ENCODE measurements at regions not wholly inside any gene's neighbourhood (a gene's known extent, or its start where the extent isn't known, plus 50 kb on each side); places are given as distances from the start of the nearest gene placed in this dataset.

DNA sequence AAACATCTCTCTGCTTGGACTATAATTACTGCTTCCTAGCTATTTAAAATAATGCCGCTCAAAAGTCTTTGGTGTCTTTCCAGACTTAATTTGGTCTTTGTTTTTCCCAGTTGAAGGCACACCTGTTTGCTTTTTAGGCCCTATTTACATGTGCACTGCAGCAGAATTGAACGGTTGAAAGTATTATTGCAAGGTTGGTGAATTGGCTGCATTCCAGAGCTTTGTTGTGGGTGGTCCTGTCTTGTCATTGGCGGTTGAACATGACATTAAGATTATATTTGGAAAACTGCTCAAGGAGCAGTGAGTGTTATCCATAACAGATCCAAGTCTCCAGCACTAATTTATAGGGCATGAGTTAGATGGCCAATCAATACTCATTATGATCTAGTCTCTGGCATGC, 656.3 kb downstream of the PTPRC start:
- DNase-seq, result no peak

- no peak for DNase-seq
Measured at GRCh38 chr1:199297174-199297573, 658.3 kb downstream of the PTPRC start.

DNA sequence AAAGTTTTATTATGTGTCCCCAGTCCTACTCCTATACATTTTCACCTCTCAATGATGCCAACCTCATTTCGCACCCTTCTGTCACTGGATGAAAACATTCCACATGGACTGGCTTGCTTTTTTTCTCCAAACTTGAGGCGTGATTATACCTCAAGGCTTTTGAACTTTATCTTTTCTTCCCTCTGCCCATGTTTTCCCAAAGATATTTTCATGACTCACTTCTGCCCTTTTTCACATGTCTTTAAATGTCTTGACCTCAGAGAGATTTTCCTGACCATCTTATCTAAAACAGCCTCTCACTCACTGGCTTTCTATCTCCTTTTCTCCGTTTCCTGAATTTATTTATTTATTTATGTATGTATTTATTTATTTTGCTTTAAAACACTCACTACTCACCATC, 659.0 kb downstream of the PTPRC start:
- no peak for DNase-seq

GRCh38 chr1:199298825-199299224, 660.0 kb downstream of the PTPRC start:
- no peak for DNase-seq

- DNase-seq, result no peak
Measured at GRCh38 chr1:199301472-199302217, 662.8 kb downstream of the PTPRC start.

DNA sequence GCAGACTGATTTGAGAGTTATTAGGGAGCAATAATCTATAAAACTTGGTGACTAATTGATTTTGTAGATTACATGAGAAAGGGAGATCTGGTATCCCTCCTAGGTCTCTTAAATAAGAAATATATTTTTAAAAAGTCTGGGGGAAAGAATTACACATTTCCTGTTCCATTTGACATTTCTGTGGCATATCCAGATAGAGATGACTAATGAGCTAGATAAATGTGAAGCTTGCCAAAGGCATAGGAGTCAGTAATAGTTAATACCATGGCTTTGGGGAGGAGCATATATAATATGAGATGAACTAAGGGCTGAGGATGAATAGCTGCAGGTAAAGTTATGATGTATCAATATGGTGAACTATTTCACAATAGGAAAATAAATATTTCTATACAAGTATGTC, 663.7 kb downstream of the PTPRC start:
- no peak for DNase-seq

- DNase-seq, result no peak
Measured at GRCh38 chr1:199303035-199303434, 664.2 kb downstream of the PTPRC start.

DNA sequence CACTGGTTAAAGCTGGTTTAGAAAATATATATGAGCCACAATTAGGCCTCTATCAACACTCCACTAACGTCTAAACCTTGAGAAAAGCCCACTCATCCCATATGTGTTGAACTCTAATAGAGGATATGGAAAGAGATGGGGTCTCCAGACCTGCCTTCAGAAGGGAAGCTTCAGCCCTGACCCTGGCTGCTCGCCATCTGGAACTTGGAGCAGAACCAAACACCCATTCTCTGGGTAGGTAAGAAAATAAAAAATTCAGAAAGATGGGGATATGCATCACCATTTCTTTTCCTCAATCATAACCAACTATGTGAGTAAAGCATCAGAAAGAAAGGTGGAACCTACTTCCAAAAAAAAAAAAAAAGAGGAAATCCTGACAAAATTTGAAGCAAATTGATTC, 666.2 kb downstream of the PTPRC start:
- DNase-seq, result no peak

DNA sequence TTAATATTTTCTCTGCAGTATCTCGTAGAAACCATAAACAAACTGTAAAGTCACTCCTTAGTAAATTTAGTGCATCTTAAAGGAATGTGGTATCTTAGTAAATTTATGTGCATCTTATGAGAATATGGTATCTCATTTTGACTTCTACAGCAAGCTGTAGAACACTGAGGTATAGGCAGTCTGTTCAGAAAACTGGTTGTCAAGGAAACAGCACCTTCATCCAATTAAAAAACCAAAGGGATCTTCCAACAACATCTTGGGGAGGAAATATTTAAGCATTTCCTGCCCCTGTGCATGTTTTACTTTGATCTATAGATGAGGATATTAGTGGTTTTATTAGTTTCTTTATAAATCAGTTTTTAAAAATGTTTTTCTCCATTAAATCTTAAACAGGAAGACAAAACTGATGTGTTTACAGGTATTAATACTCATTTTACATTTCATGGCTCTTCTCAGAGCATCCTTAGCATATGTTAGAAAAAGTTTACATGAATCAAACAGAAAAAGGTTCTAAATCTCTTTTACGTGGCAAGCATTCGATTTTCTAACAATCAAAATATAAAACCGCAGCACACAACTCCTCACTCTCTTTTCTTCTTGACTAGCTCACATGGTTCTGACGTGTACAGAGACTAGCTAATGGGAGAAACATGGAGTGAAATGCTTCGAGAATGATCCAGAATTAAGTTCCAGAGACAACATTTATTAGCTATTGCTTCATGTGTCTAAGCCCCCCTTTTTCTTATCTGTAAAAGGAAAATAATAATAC, 668.8 kb downstream of the PTPRC start:
- no peak for DNase-seq

DNA sequence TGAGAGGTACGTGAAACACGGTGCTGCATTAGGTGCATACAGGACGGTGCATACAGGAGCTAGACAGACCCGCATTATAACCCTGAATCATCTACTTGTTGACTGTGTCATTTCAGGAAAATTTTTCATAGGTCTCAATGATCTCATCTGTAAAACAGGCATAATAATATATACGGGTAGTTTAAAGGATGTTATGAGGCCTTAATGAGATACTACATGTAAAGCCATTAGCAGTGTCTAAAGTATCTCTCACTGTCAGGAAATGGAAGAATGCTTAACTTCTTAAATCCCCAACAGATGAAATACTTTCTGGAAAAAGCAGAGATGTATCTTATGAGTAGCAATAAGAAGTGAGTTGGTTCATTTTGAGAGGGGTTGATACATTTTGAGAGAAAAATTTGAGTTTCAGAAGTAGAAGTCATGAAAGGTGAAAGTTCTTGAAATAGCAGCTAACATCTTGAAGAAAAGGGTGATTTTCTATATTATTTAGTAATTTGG, 669.6 kb downstream of the PTPRC start:
- no peak for DNase-seq

DNA sequence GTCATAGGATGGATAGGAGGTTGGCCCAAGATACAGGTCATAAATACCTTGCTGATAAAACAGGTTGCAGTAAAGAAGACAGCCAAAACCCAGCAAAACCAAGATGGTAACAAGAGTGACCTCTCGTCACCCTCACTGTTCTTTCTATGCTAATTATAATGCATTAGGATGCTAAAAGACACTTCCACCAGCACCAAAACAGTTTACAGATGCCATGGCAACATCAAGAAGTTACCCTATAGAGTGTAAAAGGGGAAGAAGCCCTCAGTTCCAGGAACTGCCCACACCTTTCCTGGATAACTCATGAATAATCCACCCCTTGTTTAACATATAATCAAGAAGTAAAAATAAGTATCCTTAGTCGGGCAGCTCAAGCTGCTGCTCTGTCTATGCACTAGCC, 671.9 kb downstream of the PTPRC start:
- no peak for DNase-seq

GRCh38 chr1:199311478-199312262, 672.8 kb downstream of the PTPRC start:
- DNase-seq, result no peak

DNA sequence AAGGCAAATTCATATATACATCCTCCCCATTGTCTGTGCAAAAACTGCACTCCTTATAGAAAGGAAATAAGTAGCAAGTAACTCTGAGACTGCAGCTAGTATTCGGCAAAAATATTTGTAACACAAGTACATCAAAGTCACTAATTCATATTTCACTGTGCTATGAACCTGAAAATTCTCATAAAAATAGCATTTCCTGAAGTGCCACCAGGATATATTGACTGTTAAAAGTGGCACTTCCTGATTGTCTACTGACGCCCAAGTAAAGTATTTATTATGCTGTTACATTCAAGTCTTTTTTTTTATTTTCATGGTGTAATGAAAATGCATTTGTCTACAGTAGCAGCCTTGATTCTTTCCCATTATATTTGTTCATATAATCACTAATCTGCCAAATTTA, 673.8 kb downstream of the PTPRC start:
- DNase-seq, result no peak

DNA sequence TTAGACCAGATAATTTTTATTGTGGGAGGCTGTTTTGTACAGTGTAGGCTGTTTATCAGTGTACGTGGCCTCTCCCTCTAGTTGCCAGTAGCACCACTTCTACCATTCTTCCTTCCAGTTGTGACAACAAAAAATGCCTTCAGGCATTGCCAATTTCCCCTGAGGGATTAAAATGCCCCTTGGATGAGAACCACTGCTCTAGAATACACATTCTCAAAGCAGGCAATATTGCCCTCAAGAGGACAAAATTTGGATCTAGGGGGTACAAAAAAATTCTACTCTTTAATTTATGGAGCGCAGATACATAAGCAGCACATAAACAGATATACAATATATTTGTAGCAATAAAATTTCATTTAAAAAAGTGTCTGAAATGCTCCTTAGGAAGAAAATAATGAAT, 674.6 kb downstream of the PTPRC start:
- no peak for DNase-seq

DNA sequence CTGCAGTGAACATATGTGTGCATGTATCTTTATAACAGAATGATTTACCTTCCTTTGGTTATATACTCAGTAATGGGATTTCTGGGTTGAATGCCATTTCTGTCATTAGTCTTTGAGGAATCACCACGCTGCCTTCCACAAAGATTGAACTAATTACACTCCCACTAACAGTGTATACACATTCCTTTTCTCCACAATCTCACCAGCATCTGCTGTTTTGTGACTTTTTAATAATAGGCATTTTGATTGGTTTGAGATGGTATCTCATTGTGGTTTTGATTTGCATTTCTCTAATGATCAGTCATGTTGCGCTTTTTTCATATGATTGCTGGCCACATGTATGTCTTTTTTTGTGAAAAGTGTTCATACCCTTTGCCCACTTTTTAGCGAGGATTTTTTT, 680.5 kb downstream of the PTPRC start:
- no peak for DNase-seq

DNA sequence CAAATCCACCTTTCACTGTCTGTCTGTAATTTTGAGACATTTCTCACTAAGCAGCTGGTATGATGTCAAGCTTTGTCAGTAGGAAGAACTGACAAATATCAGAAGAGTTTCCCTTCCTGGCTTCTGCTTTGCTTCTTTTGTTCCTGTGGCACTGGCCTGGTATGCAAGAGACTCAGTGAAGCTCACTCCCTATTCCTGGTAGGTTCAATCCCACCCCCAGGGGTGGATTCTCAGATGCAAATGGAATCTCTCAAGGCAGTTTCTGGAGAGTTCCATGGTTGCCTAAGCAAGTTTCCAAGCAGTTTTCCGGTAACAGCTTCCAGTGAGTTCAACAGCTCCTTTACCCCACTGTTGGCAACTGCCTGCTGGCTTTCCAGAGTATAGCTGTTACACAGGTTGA, 683.4 kb downstream of the PTPRC start:
- DNase-seq, result no peak

GRCh38 chr1:199333180-199333579, 694.3 kb upstream of the NR5A2 start:
- DNase-seq, result no peak

GRCh38 chr1:199335496-199335895, 692.0 kb upstream of the NR5A2 start:
- DNase-seq, result no peak

DNA sequence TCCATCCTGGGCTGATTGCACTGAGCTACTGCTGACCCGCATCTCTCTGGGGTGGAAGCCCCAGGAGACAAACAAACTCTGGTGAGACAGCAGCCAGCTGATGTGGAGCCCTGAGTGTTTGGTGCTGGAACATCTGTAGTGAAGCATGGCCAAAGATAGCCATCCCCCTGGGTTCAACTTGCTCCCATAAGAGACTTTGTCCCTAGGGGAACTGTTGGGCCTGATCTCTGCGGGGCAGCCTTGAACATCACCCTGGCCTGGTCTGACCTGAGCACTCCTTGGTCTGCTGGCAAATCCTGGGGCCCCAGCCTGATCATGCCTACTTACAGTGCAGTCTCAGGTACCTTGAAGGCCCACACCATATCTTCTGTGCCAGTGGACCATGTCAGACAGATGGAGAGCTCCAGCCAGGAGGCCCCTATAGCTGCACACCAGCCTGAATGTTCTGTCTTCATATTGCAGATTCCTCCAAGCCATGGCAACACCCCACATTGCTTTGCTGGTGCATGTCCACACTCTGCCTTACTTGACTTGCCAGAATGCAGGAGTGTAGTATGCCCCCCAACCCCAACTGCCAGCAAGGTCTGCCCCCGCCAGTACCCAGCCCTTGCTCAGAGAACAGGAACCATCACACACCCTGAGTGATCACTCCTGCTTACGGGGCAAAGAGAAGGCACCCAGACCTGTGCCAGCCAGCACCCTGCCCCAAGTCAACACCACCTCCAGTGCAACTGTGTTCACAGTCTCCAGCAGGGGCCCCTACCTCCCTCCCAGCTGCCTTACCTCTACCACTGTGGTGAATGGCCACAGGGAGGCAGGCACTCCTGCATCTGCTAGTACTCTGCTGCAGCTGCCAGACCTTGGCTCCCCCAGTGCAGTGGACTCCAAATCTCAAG, 690.5 kb upstream of the NR5A2 start:
- no peak for DNase-seq

DNA sequence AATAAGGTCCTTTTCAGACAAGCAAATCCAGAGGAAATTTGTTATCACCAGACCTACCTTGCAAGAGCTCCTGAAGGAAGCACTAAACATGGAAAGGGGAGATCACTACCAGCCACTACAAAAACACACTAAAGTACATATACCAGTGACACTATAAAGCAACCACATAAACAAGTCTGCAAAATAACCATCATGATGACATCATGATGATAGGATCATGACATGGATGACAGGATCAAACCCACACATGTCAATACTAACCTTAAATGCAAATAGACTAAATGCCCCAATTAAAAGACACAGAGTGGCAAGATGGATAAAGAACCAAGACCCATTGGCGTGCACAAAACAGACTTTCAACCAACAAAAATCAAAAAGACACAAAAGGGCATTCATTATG, 688.8 kb upstream of the NR5A2 start:
- no peak for DNase-seq

DNA sequence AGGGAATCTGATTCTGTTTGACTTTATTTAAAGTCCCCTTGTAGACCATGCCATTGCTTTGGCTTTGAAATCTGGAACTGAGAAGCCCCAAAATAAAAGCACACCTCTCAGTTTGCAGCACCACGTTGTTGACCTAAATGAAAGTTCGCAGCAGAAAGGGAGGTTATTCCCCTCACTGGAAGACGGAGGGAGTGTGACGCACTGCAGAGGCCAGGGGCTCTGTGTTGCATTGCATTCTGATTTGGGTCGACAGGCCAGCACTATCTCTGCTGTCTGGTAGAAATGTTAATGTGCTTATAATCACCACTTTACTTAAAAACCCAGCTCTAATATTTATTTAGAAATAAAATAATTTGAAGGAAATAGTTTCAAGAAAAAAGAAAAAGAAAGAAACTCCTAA, 675.2 kb upstream of the NR5A2 start:
- no peak for DNase-seq

DNA sequence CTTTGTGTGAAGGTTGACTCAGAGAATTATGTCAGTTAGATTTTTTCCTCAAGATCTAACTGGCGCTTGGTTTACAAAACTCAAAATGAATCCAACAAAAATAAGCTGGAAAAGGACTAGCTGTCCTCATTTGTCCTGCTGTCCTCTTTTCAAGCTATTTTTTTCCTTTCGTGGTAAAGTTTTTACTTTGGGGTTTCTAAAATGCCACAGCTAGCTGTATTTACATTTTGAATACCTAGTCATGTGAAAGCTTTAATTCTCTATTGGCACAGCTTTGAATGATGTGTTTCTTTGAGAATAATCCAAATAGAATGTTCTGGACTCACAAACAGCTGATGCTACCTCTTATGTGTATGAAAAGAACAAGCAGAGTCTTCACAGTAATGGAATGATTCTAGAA, 673.6 kb upstream of the NR5A2 start:
- no peak for DNase-seq

DNA sequence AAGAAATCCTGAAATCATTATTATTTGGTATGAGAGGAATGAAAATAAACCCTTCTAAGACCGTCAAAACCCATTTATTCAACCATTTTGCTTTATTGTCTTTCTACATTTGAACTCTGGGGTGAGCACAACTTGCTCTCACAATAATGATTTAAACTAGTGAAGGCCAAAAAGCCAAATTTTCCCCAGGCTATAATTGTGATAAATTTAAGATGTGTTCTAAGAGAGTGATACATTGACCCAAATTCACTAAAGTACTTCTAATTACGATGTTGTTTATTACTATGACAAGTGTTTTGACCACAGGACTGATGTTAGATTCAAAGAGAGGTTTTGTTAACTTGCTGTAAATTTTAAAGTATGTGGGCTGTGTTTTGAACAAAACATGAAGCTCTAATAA, 670.9 kb upstream of the NR5A2 start:
- no peak for DNase-seq

Measured in Kasumi-1 (cell line).